Islet of Langerhans (tissue), 1 donor: ENCODE measurements at regions not wholly inside any gene's neighbourhood (a gene's known extent, or its start where the extent isn't known, plus 50 kb on each side); places are given as distances from the start of the nearest gene placed in this dataset.

ENCODE experiments used
- FAIRE-seq: peaks from one replicate; lab custom pipeline; 2011; peaks lifted over from hg19 to GRCh38; lab: Jason Lieb, UNC

DNA sequence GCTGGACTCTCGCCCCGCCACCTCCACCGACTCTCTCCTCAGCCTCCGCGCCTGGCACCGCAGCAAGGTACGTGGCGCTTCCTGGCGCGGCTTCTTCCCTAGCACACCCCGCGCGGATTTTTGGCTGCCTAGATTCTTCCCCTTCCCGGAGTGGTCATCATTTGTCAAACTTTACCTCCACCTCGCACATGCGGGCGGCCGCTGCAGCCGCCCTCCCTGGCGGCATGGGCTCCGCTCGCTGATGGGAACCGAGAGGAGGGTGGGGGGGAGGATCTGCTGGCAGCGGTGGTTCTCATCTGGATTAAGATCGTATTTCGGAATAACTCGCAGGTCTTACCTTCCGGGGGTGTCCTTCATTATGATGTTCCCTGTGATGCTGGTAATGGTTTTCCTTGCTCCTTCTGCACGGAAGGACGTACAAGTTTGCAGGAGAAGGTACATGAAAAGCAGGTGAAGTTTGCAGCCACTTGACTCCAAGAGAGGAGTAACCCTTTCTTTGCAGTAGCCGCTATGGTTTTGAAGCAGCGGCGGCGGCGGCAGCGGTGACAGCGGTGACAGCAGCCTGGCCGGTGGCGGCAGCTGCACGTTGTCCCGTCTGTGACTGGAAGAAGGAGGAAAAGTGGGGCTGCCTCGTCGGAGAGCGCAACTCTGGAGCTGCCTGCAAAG is 2183.9 kb upstream of the TENM3 start:
- FAIRE-seq: no peak

DNA sequence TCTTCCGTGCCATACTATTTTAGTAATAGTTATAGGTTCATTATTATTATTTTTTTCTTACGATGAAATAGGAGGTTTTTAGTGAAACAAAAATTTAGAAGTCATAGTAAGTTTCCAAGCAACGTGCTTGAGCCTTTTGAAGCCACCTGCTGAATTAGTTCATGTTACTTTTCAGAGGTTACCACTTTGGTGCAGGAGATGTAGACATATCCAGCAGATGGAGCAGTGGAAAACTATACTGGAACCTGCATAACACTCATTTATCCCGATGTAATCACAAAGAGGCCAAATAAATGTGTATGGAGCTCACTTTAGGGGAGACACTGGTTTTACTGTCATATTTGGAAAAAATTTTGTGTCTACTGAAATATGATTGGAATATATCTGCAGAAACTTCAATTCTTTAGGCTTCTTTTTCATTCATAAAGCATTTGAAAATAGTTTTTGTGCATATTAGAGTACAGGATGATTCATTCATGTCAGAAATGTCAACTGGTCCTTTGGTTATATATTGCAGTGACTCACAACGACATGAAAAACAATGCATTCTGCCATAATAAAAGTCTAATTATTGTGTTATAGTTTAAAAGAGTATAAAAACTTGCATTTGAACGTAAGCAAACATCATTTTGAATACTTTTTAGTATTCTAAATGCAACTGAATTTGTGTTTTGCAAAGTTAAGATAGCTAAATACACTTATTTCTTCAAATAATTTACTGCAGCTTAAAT is 2182.9 kb upstream of the TENM3 start:
- FAIRE-seq: no peak

- no peak for FAIRE-seq
These were observed 2162.1 kb upstream of the TENM3 start for GRCh38 chr4:180081072-180081471.

- no peak for FAIRE-seq
These were observed 2158.6 kb upstream of the TENM3 start for GRCh38 chr4:180084561-180084960.

GRCh38 chr4:180086480-180087190 is 2156.6 kb upstream of the TENM3 start:
- no peak for FAIRE-seq

GRCh38 chr4:180098586-180098985 is 2144.6 kb upstream of the TENM3 start:
- FAIRE-seq: no peak

DNA sequence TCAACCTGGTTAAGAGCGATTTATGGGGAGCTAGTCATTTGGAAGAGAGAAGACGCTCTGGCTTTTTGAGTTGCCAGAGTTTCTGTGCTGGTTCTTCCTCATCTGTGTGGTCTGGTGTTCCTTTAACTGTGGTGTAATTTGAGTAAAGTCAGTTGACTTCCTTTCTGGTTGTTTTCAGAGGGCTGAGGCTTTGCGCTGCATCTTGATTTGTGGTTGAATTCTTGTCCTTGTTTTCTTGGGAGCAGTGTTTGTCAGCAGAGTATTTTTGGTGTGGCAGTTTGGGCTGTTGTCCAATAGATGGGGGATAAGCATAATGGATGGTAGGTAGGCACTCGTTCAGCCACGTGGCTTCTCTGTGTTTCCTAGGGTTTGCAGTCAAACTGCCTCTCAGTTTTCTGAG is 2143.2 kb upstream of the TENM3 start:
- FAIRE-seq: no peak

DNA sequence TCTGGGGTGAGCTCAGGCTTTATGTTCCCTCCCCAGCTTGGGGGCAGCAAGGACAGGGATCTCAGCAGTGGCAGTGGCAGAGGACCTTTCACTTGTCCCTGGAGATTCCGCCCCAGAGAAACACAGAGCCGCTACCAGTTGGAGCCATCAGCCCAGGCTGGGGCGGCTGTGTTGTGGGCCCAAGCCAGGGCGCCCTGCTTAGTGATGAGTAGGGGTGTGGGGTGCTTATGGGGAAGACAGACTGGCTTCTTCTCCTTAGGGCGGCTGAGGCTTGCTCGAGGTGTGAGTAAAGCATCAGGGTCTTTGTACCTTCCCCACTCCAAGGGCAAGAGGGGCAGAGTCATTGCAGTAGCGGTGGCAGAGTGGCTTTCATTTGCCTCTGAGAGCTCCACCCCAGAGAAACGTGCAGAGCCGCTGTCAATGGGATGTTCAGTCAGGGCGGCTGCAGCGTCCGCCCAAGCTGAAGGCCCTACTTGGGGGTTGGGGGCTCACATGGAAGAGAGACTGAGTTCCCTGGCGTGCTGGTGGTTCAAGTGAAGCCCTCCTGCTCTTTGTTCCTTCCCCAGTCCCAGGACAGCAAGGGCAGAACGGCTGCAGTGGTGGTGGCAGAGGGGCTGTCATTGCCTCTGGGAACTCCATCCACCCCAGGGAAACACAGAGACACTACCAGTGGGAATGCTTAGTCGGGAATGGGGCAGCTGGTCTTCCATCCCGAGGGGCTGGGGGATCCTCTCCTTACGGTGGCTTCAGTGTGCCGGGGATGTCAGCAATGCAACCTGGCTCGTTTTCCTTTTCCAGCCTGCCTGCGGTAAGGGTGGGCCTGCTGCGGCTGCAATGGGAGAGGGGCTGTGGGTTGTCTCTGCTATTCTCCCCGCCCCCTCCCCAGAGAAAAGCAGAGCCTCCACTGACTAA is 2142.5 kb upstream of the TENM3 start:
- FAIRE-seq: no peak

DNA sequence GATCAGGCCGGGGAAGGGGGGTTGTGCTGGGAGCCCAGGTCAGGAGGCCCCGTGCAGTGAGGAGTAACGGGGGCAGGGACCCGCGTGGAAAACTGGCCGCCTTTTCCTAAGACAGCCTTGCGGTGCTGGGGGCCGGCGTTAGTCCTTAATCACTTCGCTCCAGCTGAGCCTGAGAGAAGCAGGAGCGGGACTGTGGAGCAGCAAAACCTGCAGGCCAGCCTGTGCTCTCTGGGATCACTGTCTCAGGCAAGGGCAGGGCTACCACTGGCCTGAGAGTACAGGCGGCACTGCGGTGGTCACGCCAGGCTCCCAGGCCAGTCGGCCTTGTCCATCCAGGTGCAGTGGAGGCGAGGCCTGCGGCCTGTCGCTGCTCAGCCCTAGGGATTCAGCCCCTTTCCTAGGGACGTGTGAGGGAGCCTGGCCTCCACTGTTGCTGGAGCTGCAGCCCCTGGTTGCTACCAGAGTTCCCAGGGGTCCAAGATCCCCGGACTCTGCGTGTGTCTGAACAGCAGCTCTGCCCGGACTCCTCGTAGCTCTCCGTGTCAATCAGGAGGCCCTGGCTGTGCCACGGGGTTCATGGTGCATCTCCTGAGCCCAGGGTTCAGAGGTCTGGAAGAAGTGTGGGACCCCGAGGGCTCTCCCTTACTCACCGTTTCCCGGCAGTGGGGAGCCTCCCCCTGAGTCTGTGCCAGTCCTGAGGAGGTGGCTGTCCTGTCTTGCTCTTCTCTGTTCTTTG is 2141.7 kb upstream of the TENM3 start:
- FAIRE-seq: no peak

DNA sequence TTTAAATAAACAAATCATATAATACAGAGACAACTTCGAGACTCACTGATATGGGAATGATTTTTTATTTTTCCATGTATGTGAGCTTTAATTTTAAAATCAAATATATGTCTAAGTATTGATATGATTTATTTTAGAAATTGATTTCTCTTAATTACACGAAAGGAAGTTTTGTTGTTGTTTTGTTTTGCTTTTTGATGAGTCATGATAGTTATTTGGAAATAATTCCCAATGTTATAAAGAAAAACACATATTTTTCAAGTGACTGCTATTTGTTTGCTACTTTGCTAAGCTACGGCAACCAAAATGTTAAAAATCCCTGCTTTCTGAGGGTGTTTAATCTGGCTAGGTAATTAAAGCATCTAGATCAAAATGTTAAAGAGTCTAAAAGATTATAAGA is 2139.4 kb upstream of the TENM3 start:
- FAIRE-seq: no peak

DNA sequence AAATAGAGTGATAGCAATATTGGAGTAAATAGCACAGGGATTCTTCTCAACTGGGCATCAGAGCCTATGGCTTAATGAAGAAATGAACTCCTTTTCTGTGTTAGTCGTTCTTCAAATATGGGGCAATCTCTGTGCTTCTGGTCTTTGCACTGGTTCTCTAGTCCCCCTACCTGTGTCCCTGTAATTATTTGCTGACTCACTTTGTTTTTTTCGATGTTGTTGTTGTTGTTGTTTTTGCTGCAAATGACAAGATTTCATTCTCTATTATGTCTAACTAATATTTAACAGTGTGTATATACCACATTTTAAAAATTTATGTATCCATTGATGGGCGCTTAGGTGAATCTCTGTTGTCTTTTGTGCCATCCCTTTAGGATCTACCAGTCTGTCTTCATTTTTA is 2137.8 kb upstream of the TENM3 start:
- no peak for FAIRE-seq

GRCh38 chr4:180106122-180106521 is 2137.1 kb upstream of the TENM3 start:
- no peak for FAIRE-seq

DNA sequence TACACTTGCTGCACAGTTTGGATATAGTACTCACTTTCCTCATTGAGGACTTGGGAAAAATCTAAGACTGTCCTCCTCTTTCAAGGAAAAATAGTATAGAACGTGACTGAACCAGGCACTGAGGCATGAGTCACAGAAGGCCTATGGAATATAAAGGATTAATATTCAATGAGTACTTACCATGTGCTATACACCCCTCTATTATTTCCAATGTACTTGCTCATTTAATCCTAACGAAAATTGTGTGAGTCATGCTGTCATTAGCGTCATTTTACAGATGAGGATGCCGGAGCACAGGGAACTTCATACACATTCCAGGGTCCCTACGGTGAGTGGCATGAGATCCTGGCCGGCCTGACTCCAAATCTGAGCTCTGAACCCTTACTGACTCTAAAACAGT is 2136.2 kb upstream of the TENM3 start:
- FAIRE-seq: no peak

- no peak for FAIRE-seq
These were observed 2126.4 kb upstream of the TENM3 start for GRCh38 chr4:180116840-180117239.

GRCh38 chr4:180120068-180120467 is 2123.1 kb upstream of the TENM3 start:
- FAIRE-seq: no peak

DNA sequence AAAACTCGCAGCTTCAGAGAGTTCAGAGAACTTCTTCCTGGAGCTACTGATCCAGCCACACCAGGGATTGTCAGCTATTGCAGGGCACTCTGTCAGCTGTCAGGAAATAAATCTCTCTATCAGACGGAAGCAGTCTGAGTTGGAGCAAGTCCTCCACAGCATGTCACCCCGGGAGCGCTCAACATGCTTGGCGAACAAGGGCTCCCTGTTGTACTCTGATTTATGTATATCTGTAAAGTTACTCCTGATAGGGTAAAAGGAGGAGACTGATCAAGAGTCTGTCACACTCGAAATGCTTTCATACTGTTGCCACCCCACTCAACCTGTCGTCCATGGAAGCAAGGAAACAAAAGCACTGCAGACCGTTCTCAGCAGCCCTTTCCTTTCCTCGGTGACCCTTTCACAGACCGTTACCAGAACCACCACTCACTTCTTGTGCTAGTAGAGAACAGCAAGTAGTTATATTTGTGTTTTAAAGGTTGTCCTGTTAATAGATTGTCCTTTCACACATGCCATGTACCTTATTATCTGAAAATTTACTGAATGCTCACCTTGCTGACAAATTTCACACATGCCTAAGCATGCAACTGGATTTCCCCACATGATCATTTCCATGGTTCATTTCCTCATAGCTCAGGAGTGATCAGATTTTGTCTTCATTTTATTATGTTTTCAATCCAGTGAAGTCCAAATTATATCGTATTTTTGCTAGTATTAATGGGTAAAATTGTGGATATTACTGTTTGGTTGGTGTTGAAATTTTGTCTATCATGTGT is 2108.9 kb upstream of the TENM3 start:
- FAIRE-seq: no peak

DNA sequence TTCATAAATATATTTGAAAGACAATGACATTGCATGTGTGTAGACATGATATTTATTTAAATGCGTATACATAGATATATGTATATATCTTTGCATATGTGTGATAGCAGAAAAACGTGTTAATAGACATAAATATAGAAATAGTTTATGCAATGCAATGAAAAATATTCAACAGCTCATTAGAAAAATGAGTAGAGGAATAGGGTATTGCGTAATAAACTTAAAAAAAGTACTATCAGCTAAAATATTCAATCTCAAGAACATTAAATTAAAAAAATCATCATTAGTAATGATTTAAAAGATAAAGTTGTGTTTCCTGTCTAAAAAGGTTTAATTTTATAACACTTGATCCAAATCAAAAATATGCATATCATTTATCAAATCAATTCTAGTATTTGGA is 2101.5 kb upstream of the TENM3 start:
- FAIRE-seq: no peak

- no peak for FAIRE-seq
These were observed 2094.5 kb upstream of the TENM3 start for GRCh38 chr4:180148737-180149136.

DNA sequence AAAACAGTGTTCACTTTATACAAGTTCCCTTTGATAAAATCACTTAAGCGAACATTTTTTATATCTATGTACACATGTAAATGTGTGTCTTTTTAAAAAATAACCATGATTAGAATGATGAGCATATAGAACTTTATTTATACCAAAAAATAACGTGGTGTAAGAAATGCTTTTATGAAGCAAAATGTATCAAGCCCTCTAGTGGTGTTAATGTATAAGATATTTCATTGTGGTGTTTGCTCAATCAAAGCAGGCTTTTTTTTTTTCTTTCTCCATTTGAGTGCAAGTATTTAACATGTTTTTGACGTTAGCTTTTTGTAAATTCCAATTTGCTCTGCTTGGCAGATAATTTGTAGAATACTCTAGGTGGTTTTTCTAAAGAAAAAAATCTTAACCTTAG is 2092.4 kb upstream of the TENM3 start:
- FAIRE-seq: no peak

DNA sequence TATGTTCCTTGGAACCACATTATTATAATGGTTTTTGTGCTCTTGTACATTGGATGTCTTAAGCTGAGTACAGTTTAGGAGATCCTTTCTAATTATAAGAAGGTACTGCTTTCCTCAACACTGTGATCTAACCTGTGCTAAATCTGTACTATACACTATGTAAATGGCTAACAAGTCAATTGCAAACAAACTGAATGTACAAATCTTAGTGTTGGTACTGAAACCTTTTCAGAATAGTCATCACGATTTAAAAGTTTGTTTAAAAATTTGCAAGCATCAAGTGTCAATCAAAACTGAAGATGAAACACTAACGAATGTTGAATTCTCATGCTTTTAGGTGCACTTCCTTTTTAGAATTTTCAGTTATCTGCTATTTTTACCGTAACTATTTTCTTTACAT is 2090.4 kb upstream of the TENM3 start:
- no peak for FAIRE-seq

DNA sequence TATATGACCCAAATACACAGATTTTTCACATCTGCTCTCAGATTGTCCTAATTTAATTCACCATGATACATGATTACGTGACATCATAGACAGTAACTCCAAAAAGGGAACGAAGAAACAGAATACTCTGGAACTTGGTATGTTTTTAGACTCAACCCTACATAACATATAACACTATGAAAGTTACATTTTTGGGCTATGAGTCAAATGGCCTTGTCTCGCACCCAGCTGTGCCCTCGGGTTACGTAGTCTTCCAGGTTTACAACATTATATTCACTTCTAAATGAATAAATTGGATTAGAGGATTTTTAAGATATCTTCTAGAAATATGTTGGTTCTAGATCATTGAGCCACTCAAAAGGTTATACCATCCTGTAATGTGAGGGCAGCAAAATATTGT is 2089.6 kb upstream of the TENM3 start:
- FAIRE-seq: no peak
